ENCODE measurements at regions not wholly inside any gene's neighbourhood (a gene's known extent, or its start where the extent isn't known, plus 50 kb on each side); places are given as distances from the start of the nearest gene placed in this dataset.

GRCh38 chr10:94108200-94108599 lies 114.5 kb downstream of the PLCE1 start:
- Histone ChIP-seq H2AFZ (ENCODE audit: insufficient read depth, low read depth, low read length, poor library complexity, severe bottlenecking) (no peak overlapping the region), H3K4me2 (replicated peaks; ENCODE audit: extremely low read depth, low read length, poor library complexity, severe bottlenecking) (no peak overlapping the region), H3K27me3 (ENCODE audit: control insufficient read depth in 2 of 2, insufficient read depth in 2 of 2, low read length in 2 of 2) (no peaks in the 10 kb centered on the region), H3K9ac (ENCODE audit: insufficient read depth, low read length, poor library complexity, severe bottlenecking) (no peak overlapping the region), H4K20me1 (ENCODE audit: insufficient read depth, low read length) (no peaks in the 10 kb centered on the region), H3K79me2 (ENCODE audit: insufficient read depth, low read length) (no peaks in the 10 kb centered on the region), H3K36me3 (replicated peaks in 1 of 2; ENCODE audit: control insufficient read depth in 1 of 2, insufficient read depth in 2 of 2, low read length in 2 of 2) (no peaks in the 10 kb centered on the region), H3K9me3 (replicated peaks in 1 of 2; ENCODE audit: control insufficient read depth in 1 of 2, insufficient read depth in 1 of 2, low read length in 2 of 2) (no peaks in the 10 kb centered on the region), H3K4me1 (ENCODE audit: control insufficient read depth in 1 of 2, insufficient read depth in 2 of 2, low read length in 2 of 2) (no peaks in the 10 kb centered on the region), H3K4me3 (replicated peaks in 1 of 3; ENCODE audit: low read depth in 2 of 3, low read length in 3 of 3) (no peak overlapping the region), H3K27ac (ENCODE audit: low read depth in 1 of 2, low read length in 2 of 2) (no peak overlapping the region)
- Mint-ChIP-seq H3K4me1 (no peaks in the 10 kb centered on the region), H3K27me3 (ENCODE audit: low read depth in 3 of 3) (peaks cover 0 to 2% (median 1%) of the 10 kb centered on the region in 3 donors), H3K4me3 (no peak overlapping the region), H3K27ac (no peak overlapping the region), H3K9me3 (peaks cover 0 to 3% (median 0%) of the 10 kb centered on the region in 7 donors), H3K36me3 (no peaks in the 10 kb centered on the region)
- intact Hi-C loops (cut with micrococcal nuclease), result no loop called here
- no peak for TF ChIP-seq CTCF (IDR thresholded peaks at IDR 0.05)
- no peak for DNase-seq
- WGBS (ENCODE audit: insufficient coverage), result 83% methylated on average over 1 of the region's 2 CpGs

- Mint-ChIP-seq H3K4me1 (no peaks in the 10 kb centered on the region), H3K4me3 (no peak overlapping the region), H3K36me3 (no peaks in the 10 kb centered on the region), H3K27me3 (ENCODE audit: low read depth in 3 of 3) (peaks cover 1 to 7% (median 2%) of the 10 kb centered on the region in 3 donors), H3K9me3 (peaks cover 0 to 9% (median 5%) of the 10 kb centered on the region in 7 donors), H3K27ac (no peak overlapping the region)
- 69% methylated on average over 2 of the region's 2 CpGs for WGBS (ENCODE audit: insufficient coverage)
- no peak overlapping the region for H3K9ac ChIP-seq (ENCODE audit: insufficient read depth, low read length, poor library complexity, severe bottlenecking)
- no peak for DNase-seq
- H3K4me3 ChIP-seq (replicated peaks in 1 of 3; ENCODE audit: low read depth in 2 of 3, low read length in 3 of 3), result no peak overlapping the region
- TF ChIP-seq CTCF (IDR thresholded peaks at IDR 0.05), result no peak
- H3K79me2 ChIP-seq (ENCODE audit: insufficient read depth, low read length), result no peaks in the 10 kb centered on the region
- no peaks in the 10 kb centered on the region for H4K20me1 ChIP-seq (ENCODE audit: insufficient read depth, low read length)
- no peaks in the 10 kb centered on the region for H3K4me1 ChIP-seq (ENCODE audit: control insufficient read depth in 1 of 2, insufficient read depth in 2 of 2, low read length in 2 of 2)
- intact Hi-C loops (cut with micrococcal nuclease), result no loop called here
- H3K9me3 ChIP-seq (replicated peaks in 1 of 2; ENCODE audit: control insufficient read depth in 1 of 2, insufficient read depth in 1 of 2, low read length in 2 of 2), result no peaks in the 10 kb centered on the region
- no peak overlapping the region for H3K27ac ChIP-seq (ENCODE audit: low read depth in 1 of 2, low read length in 2 of 2)
- no peak overlapping the region for H3K4me2 ChIP-seq (replicated peaks; ENCODE audit: extremely low read depth, low read length, poor library complexity, severe bottlenecking)
- H3K36me3 ChIP-seq (replicated peaks in 1 of 2; ENCODE audit: control insufficient read depth in 1 of 2, insufficient read depth in 2 of 2, low read length in 2 of 2), result no peaks in the 10 kb centered on the region
- no peak overlapping the region for H2AFZ ChIP-seq (ENCODE audit: insufficient read depth, low read depth, low read length, poor library complexity, severe bottlenecking)
- H3K27me3 ChIP-seq (ENCODE audit: control insufficient read depth in 2 of 2, insufficient read depth in 2 of 2, low read length in 2 of 2), result no peaks in the 10 kb centered on the region
Measured at GRCh38 chr10:94111367-94111766, 117.6 kb downstream of the PLCE1 start.

All from CD14-positive monocyte (primary cell).